SK-N-SH treated with all-trans-retinoic acid at 6 μM for 48 hours (cell line): ENCODE measurements at regions not wholly inside any gene's neighbourhood (a gene's known extent, or its start where the extent isn't known, plus 50 kb on each side); places are given as distances from the start of the nearest gene placed in this dataset.

Experiments used
- RARB ChIP-seq: fragments of 250-450 bp; sonication (Bioruptor Pico); IDR thresholded peaks from 2 replicates; pipeline ENCODE4 v1.8.0; 2021; ENCODE audit warnings: mild to moderate bottlenecking, moderate library complexity
- ZC3H10 ChIP-seq: fragments of 250-450 bp; sonication (Bioruptor Pico); IDR thresholded peaks from 2 replicates; pipeline ENCODE4 v1.5.1; 2021; ENCODE audit warnings: mild to moderate bottlenecking, moderate library complexity

GRCh38 chr14:100391173-100391572, 68.0 kb downstream of the SLC25A47 start:
- TF ChIP-seq ZC3H10 (no peak), RARB (no peak)
